ENCODE measurements at regions not wholly inside any gene's neighbourhood (a gene's known extent, or its start where the extent isn't known, plus 50 kb on each side); places are given as distances from the start of the nearest gene placed in this dataset.
"Not testable (repeated sequence)": the region's sequence is repeated elsewhere in the genome, so short reads cannot be mapped to it uniquely, and the experiment has no call there.

- no peaks in the 10 kb centered on the region for H3K9me3 ChIP-seq (ENCODE audit: control insufficient read depth in 1 of 2, insufficient read depth in 1 of 2, low read depth in 1 of 2, low read length in 2 of 2)
- H2AFZ ChIP-seq (ENCODE audit: low read depth, low read length, poor library complexity, severe bottlenecking) = no peak overlapping the region
- ChIA-PET RAD21 (ENCODE audit: low non-redundant PET in 1 of 2, low total read pairs in 2 of 2, uncharacterized antibody in 2 of 2, unreplicated experiment in 2 of 2) (no interaction called here), POLR2A (no interaction called here), CTCF (no interaction called here)
- BruUV-seq (replicated peaks) = no TSS peak
- ATAC-seq (no peak), DNase-seq (ENCODE audit: low read depth, low spot score) (no peak)
- no peak overlapping the region for H3K27ac ChIP-seq (ENCODE audit: low read depth, low read length)
- no peak overlapping the region for H3K4me3 ChIP-seq (replicated peaks in 1 of 2; ENCODE audit: low read depth in 1 of 2, low read length in 2 of 2)
- H3K9ac ChIP-seq (ENCODE audit: low read length) = no peak overlapping the region
- intact Hi-C loops (cut with micrococcal nuclease) = no loop called here
- H3K27me3 ChIP-seq (ENCODE audit: insufficient read depth, low read length) = no peaks in the 10 kb centered on the region
- no peaks in the 10 kb centered on the region for H3K9me2 ChIP-seq (ENCODE audit: insufficient read depth)
- TF ChIP-seq RAD21 (IDR thresholded peaks at IDR 0.05; ENCODE audit: low read depth) (no peak), FOSL1 (IDR thresholded peaks at IDR 0.05; ENCODE audit: low read depth) (no peak), ZNF274 (IDR thresholded peaks at IDR 0.05; ENCODE audit: low read depth, low read length) (no peak), ATF3 (IDR thresholded peaks at IDR 0.05) (no peak)
- no peaks in the 10 kb centered on the region for H4K20me1 ChIP-seq (ENCODE audit: insufficient read depth)
- no peaks in the 10 kb centered on the region for H3K79me2 ChIP-seq (ENCODE audit: insufficient read depth, low read length)
- H3K36me3 ChIP-seq (ENCODE audit: control insufficient read depth in 1 of 2, insufficient read depth in 2 of 2, low read length in 2 of 2) = no peaks in the 10 kb centered on the region
- H3K4me1 ChIP-seq (ENCODE audit: control insufficient read depth in 1 of 2, insufficient read depth in 2 of 2, low read length in 2 of 2) = no peaks in the 10 kb centered on the region
- H3K4me2 ChIP-seq (ENCODE audit: low read length) = no peak overlapping the region
Observed at GRCh38 chr2:211014906-211015305, 458.5 kb downstream of the CPS1 start.

GRCh38 chr2:211025089-211025488, 468.7 kb downstream of the CPS1 start:
- H2AFZ ChIP-seq (ENCODE audit: low read depth, low read length, poor library complexity, severe bottlenecking); H3K9me3 ChIP-seq (ENCODE audit: control insufficient read depth in 1 of 2, insufficient read depth in 1 of 2, low read depth in 1 of 2, low read length in 2 of 2); H3K9me2 ChIP-seq (ENCODE audit: insufficient read depth); intact Hi-C loops (cut with micrococcal nuclease); H3K9ac ChIP-seq (ENCODE audit: low read length); CTCF ChIA-PET; DNase-seq (ENCODE audit: low read depth, low spot score); RAD21 ChIA-PET (ENCODE audit: low non-redundant PET in 1 of 2, low total read pairs in 2 of 2, uncharacterized antibody in 2 of 2, unreplicated experiment in 2 of 2); H3K4me1 ChIP-seq (ENCODE audit: control insufficient read depth in 1 of 2, insufficient read depth in 2 of 2, low read length in 2 of 2); H3K36me3 ChIP-seq (ENCODE audit: control insufficient read depth in 1 of 2, insufficient read depth in 2 of 2, low read length in 2 of 2); H3K27ac ChIP-seq (ENCODE audit: low read depth, low read length); H3K4me2 ChIP-seq (ENCODE audit: low read length); ATAC-seq; POLR2A ChIA-PET; BruUV-seq (replicated peaks); H3K4me3 ChIP-seq (replicated peaks in 1 of 2; ENCODE audit: low read depth in 1 of 2, low read length in 2 of 2); H3K27me3 ChIP-seq (ENCODE audit: insufficient read depth, low read length); H4K20me1 ChIP-seq (ENCODE audit: insufficient read depth); H3K79me2 ChIP-seq (ENCODE audit: insufficient read depth, low read length): not testable (repeated sequence)

- DNase-seq (ENCODE audit: low read depth, low spot score) (no peak), ATAC-seq (no peak)
- no peak overlapping the region for H3K9ac ChIP-seq (ENCODE audit: low read length)
- RAD21 ChIA-PET (ENCODE audit: low non-redundant PET in 1 of 2, low total read pairs in 2 of 2, uncharacterized antibody in 2 of 2, unreplicated experiment in 2 of 2) = no interaction called here
- no peak overlapping the region for H2AFZ ChIP-seq (ENCODE audit: low read depth, low read length, poor library complexity, severe bottlenecking)
- H3K9me2 ChIP-seq (ENCODE audit: insufficient read depth) = no peaks in the 10 kb centered on the region
- H3K4me2 ChIP-seq (ENCODE audit: low read length) = no peak overlapping the region
- H3K36me3 ChIP-seq (ENCODE audit: control insufficient read depth in 1 of 2, insufficient read depth in 2 of 2, low read length in 2 of 2) = no peaks in the 10 kb centered on the region
- BruUV-seq (replicated peaks) = no TSS peak
- no peaks in the 10 kb centered on the region for H3K4me1 ChIP-seq (ENCODE audit: control insufficient read depth in 1 of 2, insufficient read depth in 2 of 2, low read length in 2 of 2)
- H3K79me2 ChIP-seq (ENCODE audit: insufficient read depth, low read length) = no peaks in the 10 kb centered on the region
- intact Hi-C loops (cut with micrococcal nuclease) = no loop called here
- no peaks in the 10 kb centered on the region for H4K20me1 ChIP-seq (ENCODE audit: insufficient read depth)
- no peaks in the 10 kb centered on the region for H3K27me3 ChIP-seq (ENCODE audit: insufficient read depth, low read length)
- no peaks in the 10 kb centered on the region; a peak in 1 of 4 replicates for H3K9me3 ChIP-seq (ENCODE audit: control insufficient read depth in 1 of 2, insufficient read depth in 1 of 2, low read depth in 1 of 2, low read length in 2 of 2)
- POLR2A ChIA-PET = no interaction called here
- no peak overlapping the region for H3K27ac ChIP-seq (ENCODE audit: low read depth, low read length)
- no peak overlapping the region for H3K4me3 ChIP-seq (replicated peaks in 1 of 2; ENCODE audit: low read depth in 1 of 2, low read length in 2 of 2)
- CTCF ChIA-PET = no interaction called here
- no peak for TF ChIP-seq ZBTB33 (IDR thresholded peaks at IDR 0.05; ENCODE audit: extremely low read depth, insufficient replicate concordance, low read length)
- TF ChIP-seq CBX3 (IDR thresholded peaks at IDR 0.05; ENCODE audit: low read depth) = no peak
- TF ChIP-seq TCF7L2 (IDR thresholded peaks at IDR 0.05; ENCODE audit: borderline replicate concordance, extremely low read depth, insufficient read depth, insufficient read length) = no peak
- no peak for TF ChIP-seq JUND (IDR thresholded peaks at IDR 0.05)
- TF ChIP-seq ELF1 (IDR thresholded peaks at IDR 0.05; ENCODE audit: borderline replicate concordance, low read depth) = no peak
- no peak for TF ChIP-seq POLR2AphosphoS5 (IDR thresholded peaks at IDR 0.05; ENCODE audit: low read depth, low read length)
- TF ChIP-seq SIN3A (IDR thresholded peaks at IDR 0.05; ENCODE audit: low read depth) = no peak
- TF ChIP-seq ZFX (IDR thresholded peaks at IDR 0.05) = no peak
- no peak for TF ChIP-seq SP1 (IDR thresholded peaks at IDR 0.05; ENCODE audit: low read depth)
- TF ChIP-seq POLR2A (IDR thresholded peaks at IDR 0.05; ENCODE audit: borderline replicate concordance, extremely low read depth, insufficient read depth, insufficient read length) = no peak
- TF ChIP-seq FOSL1 (IDR thresholded peaks at IDR 0.05; ENCODE audit: low read depth) = no peak
Observed at GRCh38 chr2:211026109-211026508, 469.7 kb downstream of the CPS1 start.

Data from HCT116 (cell line).